ENCODE measurements at regions not wholly inside any gene's neighbourhood (a gene's known extent, or its start where the extent isn't known, plus 50 kb on each side); places are given as distances from the start of the nearest gene placed in this dataset.

GRCh38 chrX:20319054-20319453 lies 52.3 kb upstream of the RPS6KA3 start:
- Histone ChIP-seq H3K4me1 (replicated peaks) (no peaks in the 10 kb centered on the region), H3K36me3 (no peaks in the 10 kb centered on the region), H3K27me3 (replicated peaks) (no peaks in the 10 kb centered on the region), H3K9me3 (replicated peaks) (no peaks in the 10 kb centered on the region), H3K4me3 (no peak overlapping the region), H3K27ac (no peak overlapping the region)
- DNase-seq (ENCODE audit: low read depth in 1 of 2, low spot score in 2 of 2) = no peak

- Histone ChIP-seq H3K36me3 (no peaks in the 10 kb centered on the region), H3K4me3 (no peak overlapping the region), H3K4me1 (replicated peaks) (no peaks in the 10 kb centered on the region), H3K27ac (no peak overlapping the region), H3K27me3 (replicated peaks) (no peaks in the 10 kb centered on the region), H3K9me3 (replicated peaks) (no peaks in the 10 kb centered on the region)
- no peak for DNase-seq (ENCODE audit: low read depth in 1 of 2, low spot score in 2 of 2)
Observed at GRCh38 chrX:20317873-20318272, 51.2 kb upstream of the RPS6KA3 start.

All from SJSA1 (cell line).